ENCODE measurements at regions not wholly inside any gene's neighbourhood (a gene's known extent, or its start where the extent isn't known, plus 50 kb on each side); places are given as distances from the start of the nearest gene placed in this dataset.

DNA sequence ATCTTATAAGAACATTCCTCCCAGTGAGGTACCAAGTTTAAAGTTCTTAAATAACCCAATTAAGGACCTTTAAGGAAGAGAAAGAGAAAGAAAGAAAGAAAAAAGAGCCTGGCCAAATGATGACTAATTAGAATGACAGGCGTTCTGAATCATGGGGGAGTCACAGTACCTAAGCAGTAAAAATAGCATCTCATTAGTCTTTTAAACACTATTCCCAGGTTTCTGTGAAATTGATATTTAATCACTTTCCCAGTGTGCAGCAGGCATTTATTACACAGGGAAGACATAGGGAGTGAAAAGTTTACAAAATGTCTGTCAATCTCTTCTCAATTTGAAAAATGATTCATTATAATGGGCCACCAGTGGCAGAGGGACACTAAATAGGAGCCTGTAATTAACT lies 251.4 kb upstream of the MANEA start:
- no peak overlapping the region for H3K18ac ChIP-seq (ENCODE audit: extremely low read depth, low read length)
- H4K91ac ChIP-seq (replicated peaks; ENCODE audit: insufficient read length, low read length), result no peak overlapping the region
- H2BK15ac ChIP-seq (ENCODE audit: low read length), result no peak overlapping the region
- H3K27me3 ChIP-seq (replicated peaks in 1 of 4; ENCODE audit: control insufficient read depth in 3 of 4, extremely low read depth in 1 of 4, insufficient read depth in 3 of 4, low read length in 3 of 4), result no peaks in the 10 kb centered on the region
- ChIA-PET CTCF (ENCODE audit: partially characterized antibody) (no interaction called here), POLR2A (ENCODE audit: partially characterized antibody) (no interaction called here)
- no peaks in the 10 kb centered on the region for H3K23me2 ChIP-seq (ENCODE audit: low read depth, low read length)
- no peak overlapping the region for H3K56ac ChIP-seq (replicated peaks; ENCODE audit: insufficient read length, low read depth, low read length)
- no peak overlapping the region for H2AFZ ChIP-seq (ENCODE audit: low read length)
- no peak overlapping the region for H3K27ac ChIP-seq (ENCODE audit: low read depth, low read length)
- H4K5ac ChIP-seq (ENCODE audit: insufficient read length, low read depth, low read length), result no peak overlapping the region
- H2BK12ac ChIP-seq (ENCODE audit: low read depth, low read length), result no peak overlapping the region
- H3K14ac ChIP-seq (ENCODE audit: insufficient read length), result no peak overlapping the region
- FAIRE-seq, result no peak
- H4K20me1 ChIP-seq (replicated peaks in 1 of 2; ENCODE audit: control insufficient read depth in 1 of 2, insufficient read depth in 2 of 2, low read length in 2 of 2), result no peaks in the 10 kb centered on the region
- no peak overlapping the region for H3K9ac ChIP-seq (replicated peaks in 1 of 4; ENCODE audit: extremely low read depth in 1 of 4, low read depth in 3 of 4, low read length in 3 of 4)
- H3K79me2 ChIP-seq (ENCODE audit: control insufficient read depth in 1 of 2, insufficient read depth in 2 of 2, low read length in 2 of 2), result no peaks in the 10 kb centered on the region
- H3K4ac ChIP-seq (replicated peaks; ENCODE audit: insufficient read length, low read depth, low read length), result no peak overlapping the region
- no peak for DNase-seq (ENCODE audit: low read depth in 1 of 2, low spot score in 2 of 2)
- no peak overlapping the region for H3K23ac ChIP-seq (ENCODE audit: insufficient read length)
- H2BK20ac ChIP-seq (ENCODE audit: low read length), result no peak overlapping the region
- no peak overlapping the region for H2BK5ac ChIP-seq (ENCODE audit: low read depth, low read length)
- H3K4me3 ChIP-seq (ENCODE audit: extremely low read depth in 1 of 4, insufficient read depth in 2 of 4, low read depth in 3 of 4, low read length in 4 of 4), result no peak overlapping the region
- no peaks in the 10 kb centered on the region for H3K4me1 ChIP-seq (replicated peaks in 1 of 4; ENCODE audit: control insufficient read depth in 3 of 4, insufficient read depth in 4 of 4, low read length in 3 of 4)
- H2AK5ac ChIP-seq (ENCODE audit: low read depth, low read length), result no peak overlapping the region
- no peak overlapping the region for H3K4me2 ChIP-seq (ENCODE audit: insufficient read depth in 1 of 2, low read depth in 2 of 2, low read length in 2 of 2)
- 72% methylated on average over 1 of the region's 1 CpG; no CpG with 5 or more reads in 1 of the 2 experiments for WGBS, 2 experiments (ENCODE audit: extremely low coverage in 1 of 2, insufficient coverage in 1 of 2, insufficient read length in 1 of 2, insufficient replicate concordance in 2 of 2, low coverage in 1 of 2, low lambda C conversion rate in 2 of 2, missing lambda C conversion rate in 1 of 2)
- H3K79me1 ChIP-seq (ENCODE audit: low read depth, low read length), result no peaks in the 10 kb centered on the region
- no peak overlapping the region for H4K8ac ChIP-seq (ENCODE audit: extremely low read depth, insufficient read depth, low read length)
- no peaks in the 10 kb centered on the region for H3K36me3 ChIP-seq (ENCODE audit: control insufficient read depth in 2 of 4, insufficient read depth in 4 of 4, low read length in 3 of 4)
- no peak overlapping the region for H2BK120ac ChIP-seq (replicated peaks; ENCODE audit: low read depth, low read length)
- no peaks in the 10 kb centered on the region for H3K9me3 ChIP-seq (ENCODE audit: insufficient read depth in 2 of 2, low read depth in 1 of 2, low read length in 1 of 2)
- TF ChIP-seq, protein P1, sequence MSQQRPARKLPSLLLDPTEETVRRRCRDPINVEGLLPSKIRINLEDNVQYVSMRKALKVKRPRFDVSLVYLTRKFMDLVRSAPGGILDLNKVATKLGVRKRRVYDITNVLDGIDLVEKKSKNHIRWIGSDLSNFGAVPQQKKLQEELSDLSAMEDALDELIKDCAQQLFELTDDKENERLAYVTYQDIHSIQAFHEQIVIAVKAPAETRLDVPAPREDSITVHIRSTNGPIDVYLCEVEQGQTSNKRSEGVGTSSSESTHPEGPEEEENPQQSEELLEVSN (IDR thresholded peaks at IDR 0.05), result no peak
- TF ChIP-seq NANOG (IDR thresholded peaks at IDR 0.05; ENCODE audit: insufficient read depth, low read depth, low read length, poor library complexity, severe bottlenecking), result no peak
- TF ChIP-seq CTBP2 (IDR thresholded peaks at IDR 0.05; ENCODE audit: borderline replicate concordance, insufficient read depth, insufficient read length, low read length), result no peak
- TF ChIP-seq POLR2AphosphoS5 (IDR thresholded peaks at IDR 0.05; ENCODE audit: low read depth, low read length), result no peak
- TF ChIP-seq SAP30 (IDR thresholded peaks at IDR 0.05; ENCODE audit: insufficient read depth, insufficient replicate concordance, low read length), result no peak
- TF ChIP-seq EZH2 (IDR thresholded peaks at IDR 0.05; ENCODE audit: low read depth, low read length, severe bottlenecking), result no peak
- no peak for TF ChIP-seq SP2 (IDR thresholded peaks at IDR 0.05; ENCODE audit: low read length)
